ENCODE measurements at regions not wholly inside any gene's neighbourhood (a gene's known extent, or its start where the extent isn't known, plus 50 kb on each side); places are given as distances from the start of the nearest gene placed in this dataset.

GRCh38 chr13:76790980-76791819 is 95.0 kb downstream of the KCTD12 start:
- WGBS, 3 donors = 75 to 79% (median 76%) methylated on average over 10 of the region's 10 CpGs
- no peak overlapping the region for H3K4me3 ChIP-seq (ENCODE audit: low read depth in 1 of 3, low read length in 3 of 3)
- no peaks in the 10 kb centered on the region for H3K27me3 ChIP-seq (ENCODE audit: control insufficient read depth in 3 of 3, insufficient read depth in 3 of 3, low read length in 3 of 3)
- H3K27ac ChIP-seq (ENCODE audit: low read depth in 1 of 3, low read length in 2 of 3) = no peak overlapping the region
- no peaks in the 10 kb centered on the region for H3K9me3 ChIP-seq (ENCODE audit: control insufficient read depth in 2 of 2, insufficient read depth in 1 of 2, low read depth in 1 of 2, low read length in 1 of 2)
- no peaks in the 10 kb centered on the region for H3K36me3 ChIP-seq (ENCODE audit: control insufficient read depth in 3 of 3, insufficient read depth in 2 of 3, low read depth in 1 of 3, low read length in 3 of 3)
- no peak for FAIRE-seq
- H3K4me1 ChIP-seq (ENCODE audit: control insufficient read depth in 3 of 3, insufficient read depth in 2 of 3, low read depth in 1 of 3, low read length in 2 of 3) = peaks cover 0 to 7% (median 0%) of the 10 kb centered on the region in 3 donors
- DNase-seq = peak in 1 of 2 donors; percentile 39

- H3K36me3 ChIP-seq (ENCODE audit: control insufficient read depth in 3 of 3, insufficient read depth in 2 of 3, low read depth in 1 of 3, low read length in 3 of 3) = no peaks in the 10 kb centered on the region
- 69 to 91% (median 86%) methylated on average over 1 of the region's 1 CpG for WGBS, 3 donors
- no peak overlapping the region for H3K4me3 ChIP-seq (ENCODE audit: low read depth in 1 of 3, low read length in 3 of 3)
- DNase-seq = no peak
- no peaks in the 10 kb centered on the region for H3K9me3 ChIP-seq (ENCODE audit: control insufficient read depth in 2 of 2, insufficient read depth in 1 of 2, low read depth in 1 of 2, low read length in 1 of 2)
- no peak overlapping the region for H3K27ac ChIP-seq (ENCODE audit: low read depth in 1 of 3, low read length in 2 of 3)
- peaks cover 0 to 6% (median 0%) of the 10 kb centered on the region in 3 donors for H3K4me1 ChIP-seq (ENCODE audit: control insufficient read depth in 3 of 3, insufficient read depth in 2 of 3, low read depth in 1 of 3, low read length in 2 of 3)
- no peak for FAIRE-seq
- no peaks in the 10 kb centered on the region for H3K27me3 ChIP-seq (ENCODE audit: control insufficient read depth in 3 of 3, insufficient read depth in 3 of 3, low read length in 3 of 3)
These were observed 95.7 kb downstream of the KCTD12 start for GRCh38 chr13:76790526-76790925.

- no peaks in the 10 kb centered on the region for H3K36me3 ChIP-seq (ENCODE audit: control insufficient read depth in 3 of 3, insufficient read depth in 2 of 3, low read depth in 1 of 3, low read length in 3 of 3)
- 50 to 84% (median 69%) methylated on average over 3 of the region's 3 CpGs for WGBS, 3 donors
- DNase-seq (no peak), FAIRE-seq (no peak)
- no peak overlapping the region for H3K4me3 ChIP-seq (ENCODE audit: low read depth in 1 of 3, low read length in 3 of 3)
- no peaks in the 10 kb centered on the region for H3K4me1 ChIP-seq (ENCODE audit: control insufficient read depth in 3 of 3, insufficient read depth in 2 of 3, low read depth in 1 of 3, low read length in 2 of 3)
- H3K27me3 ChIP-seq (ENCODE audit: control insufficient read depth in 3 of 3, insufficient read depth in 3 of 3, low read length in 3 of 3) = no peaks in the 10 kb centered on the region
- H3K27ac ChIP-seq (ENCODE audit: low read depth in 1 of 3, low read length in 2 of 3) = no peak overlapping the region
- H3K9me3 ChIP-seq (ENCODE audit: control insufficient read depth in 2 of 2, insufficient read depth in 1 of 2, low read depth in 1 of 2, low read length in 1 of 2) = no peaks in the 10 kb centered on the region
These were observed 102.4 kb downstream of the KCTD12 start for GRCh38 chr13:76783798-76784197.

- no peaks in the 10 kb centered on the region for H3K4me1 ChIP-seq (ENCODE audit: control insufficient read depth in 3 of 3, insufficient read depth in 2 of 3, low read depth in 1 of 3, low read length in 2 of 3)
- H3K36me3 ChIP-seq (ENCODE audit: control insufficient read depth in 3 of 3, insufficient read depth in 2 of 3, low read depth in 1 of 3, low read length in 3 of 3) = no peaks in the 10 kb centered on the region
- no peak overlapping the region for H3K27ac ChIP-seq (ENCODE audit: low read depth in 1 of 3, low read length in 2 of 3)
- no peak overlapping the region for H3K4me3 ChIP-seq (ENCODE audit: low read depth in 1 of 3, low read length in 3 of 3)
- H3K27me3 ChIP-seq (ENCODE audit: control insufficient read depth in 3 of 3, insufficient read depth in 3 of 3, low read length in 3 of 3) = no peaks in the 10 kb centered on the region
- FAIRE-seq = no peak
- DNase-seq = no peak
- H3K9me3 ChIP-seq (ENCODE audit: control insufficient read depth in 2 of 2, insufficient read depth in 1 of 2, low read depth in 1 of 2, low read length in 1 of 2) = no peaks in the 10 kb centered on the region
These were observed 107.4 kb downstream of the KCTD12 start for GRCh38 chr13:76778853-76779252.

GRCh38 chr13:76777096-76777495 is 109.1 kb downstream of the KCTD12 start:
- no peak overlapping the region for H3K4me3 ChIP-seq (ENCODE audit: low read depth in 1 of 3, low read length in 3 of 3)
- H3K27me3 ChIP-seq (ENCODE audit: control insufficient read depth in 3 of 3, insufficient read depth in 3 of 3, low read length in 3 of 3) = no peaks in the 10 kb centered on the region
- no peak for FAIRE-seq

GRCh38 chr13:76775088-76775740 is 111.0 kb downstream of the KCTD12 start:
- 64 to 73% (median 67%) methylated on average over 3 of the region's 3 CpGs for whole genome bisulfite sequencing, 3 donors
- DNase-seq (no peak), FAIRE-seq (no peak)
- Histone ChIP-seq H3K4me3 (ENCODE audit: low read depth in 1 of 3, low read length in 3 of 3) (no peak overlapping the region), H3K4me1 (ENCODE audit: control insufficient read depth in 3 of 3, insufficient read depth in 2 of 3, low read depth in 1 of 3, low read length in 2 of 3) (no peaks in the 10 kb centered on the region), H3K36me3 (ENCODE audit: control insufficient read depth in 3 of 3, insufficient read depth in 2 of 3, low read depth in 1 of 3, low read length in 3 of 3) (no peaks in the 10 kb centered on the region), H3K27me3 (ENCODE audit: control insufficient read depth in 3 of 3, insufficient read depth in 3 of 3, low read length in 3 of 3) (no peaks in the 10 kb centered on the region), H3K27ac (ENCODE audit: low read depth in 1 of 3, low read length in 2 of 3) (no peak overlapping the region), H3K9me3 (ENCODE audit: control insufficient read depth in 2 of 2, insufficient read depth in 1 of 2, low read depth in 1 of 2, low read length in 1 of 2) (no peaks in the 10 kb centered on the region)

More at GRCh38 chr13:76777096-76777495, 109.1 kb downstream of the KCTD12 start:
- Histone ChIP-seq H3K27ac (ENCODE audit: low read depth in 1 of 3, low read length in 2 of 3) (no peak overlapping the region), H3K36me3 (ENCODE audit: control insufficient read depth in 3 of 3, insufficient read depth in 2 of 3, low read depth in 1 of 3, low read length in 3 of 3) (no peaks in the 10 kb centered on the region), H3K9me3 (ENCODE audit: control insufficient read depth in 2 of 2, insufficient read depth in 1 of 2, low read depth in 1 of 2, low read length in 1 of 2) (no peaks in the 10 kb centered on the region), H3K4me1 (ENCODE audit: control insufficient read depth in 3 of 3, insufficient read depth in 2 of 3, low read depth in 1 of 3, low read length in 2 of 3) (no peaks in the 10 kb centered on the region)
- 78 to 88% (median 86%) methylated on average over 1 of the region's 1 CpG for WGBS, 3 donors
- no peak for DNase-seq

GRCh38 chr13:76773448-76774094 is 112.6 kb downstream of the KCTD12 start:
- DNase-seq (no peak), FAIRE-seq (no peak)
- H3K27me3 ChIP-seq (ENCODE audit: control insufficient read depth in 3 of 3, insufficient read depth in 3 of 3, low read length in 3 of 3) = no peaks in the 10 kb centered on the region
- no peaks in the 10 kb centered on the region for H3K36me3 ChIP-seq (ENCODE audit: control insufficient read depth in 3 of 3, insufficient read depth in 2 of 3, low read depth in 1 of 3, low read length in 3 of 3)
- whole genome bisulfite sequencing, 3 donors = 83 to 91% (median 86%) methylated on average over 5 of the region's 5 CpGs
- H3K4me1 ChIP-seq (ENCODE audit: control insufficient read depth in 3 of 3, insufficient read depth in 2 of 3, low read depth in 1 of 3, low read length in 2 of 3) = no peaks in the 10 kb centered on the region
- no peak overlapping the region for H3K27ac ChIP-seq (ENCODE audit: low read depth in 1 of 3, low read length in 2 of 3)
- H3K9me3 ChIP-seq (ENCODE audit: control insufficient read depth in 2 of 2, insufficient read depth in 1 of 2, low read depth in 1 of 2, low read length in 1 of 2) = no peaks in the 10 kb centered on the region
- H3K4me3 ChIP-seq (ENCODE audit: low read depth in 1 of 3, low read length in 3 of 3) = no peak overlapping the region

GRCh38 chr13:76772241-76772640 is 114.0 kb downstream of the KCTD12 start:
- DNase-seq (no peak), FAIRE-seq (no peak)

More at GRCh38 chr13:76772241-76772640, 114.0 kb downstream of the KCTD12 start:
- Histone ChIP-seq H3K4me3 (ENCODE audit: low read depth in 1 of 3, low read length in 3 of 3) (no peak overlapping the region), H3K27ac (ENCODE audit: low read depth in 1 of 3, low read length in 2 of 3) (no peak overlapping the region), H3K36me3 (ENCODE audit: control insufficient read depth in 3 of 3, insufficient read depth in 2 of 3, low read depth in 1 of 3, low read length in 3 of 3) (no peaks in the 10 kb centered on the region), H3K4me1 (ENCODE audit: control insufficient read depth in 3 of 3, insufficient read depth in 2 of 3, low read depth in 1 of 3, low read length in 2 of 3) (no peaks in the 10 kb centered on the region), H3K27me3 (ENCODE audit: control insufficient read depth in 3 of 3, insufficient read depth in 3 of 3, low read length in 3 of 3) (no peaks in the 10 kb centered on the region), H3K9me3 (ENCODE audit: control insufficient read depth in 2 of 2, insufficient read depth in 1 of 2, low read depth in 1 of 2, low read length in 1 of 2) (no peaks in the 10 kb centered on the region)
- WGBS, 3 donors = 94 to 97% (median 97%) methylated on average over 1 of the region's 1 CpG

Data from small intestine (tissue), 7 donors.